Activated CD8-positive, alpha-beta memory T cell treated with anti-CD3 and anti-CD28 coated beads for 24 hours (primary cell): ENCODE measurements at regions not wholly inside any gene's neighbourhood (a gene's known extent, or its start where the extent isn't known, plus 50 kb on each side); places are given as distances from the start of the nearest gene placed in this dataset.
"Not testable (repeated sequence)": the region's sequence is repeated elsewhere in the genome, so short reads cannot be mapped to it uniquely, and the experiment has no call there.

Experiments
- DNase-seq: peaks from one replicate; pipeline ENCODE4 v3.0.0-alpha.2; 2020

GRCh38 chr2:226308986-226309385 is 490.6 kb downstream of the IRS1 start:
- DNase-seq: no peak

GRCh38 chr2:226308323-226308680 is 491.3 kb downstream of the IRS1 start:
- DNase-seq: no peak

- DNase-seq: no peak
These were observed 491.9 kb downstream of the IRS1 start for GRCh38 chr2:226307487-226308322.

- DNase-seq: no peak
These were observed 492.7 kb downstream of the IRS1 start for GRCh38 chr2:226306969-226307368.

DNA sequence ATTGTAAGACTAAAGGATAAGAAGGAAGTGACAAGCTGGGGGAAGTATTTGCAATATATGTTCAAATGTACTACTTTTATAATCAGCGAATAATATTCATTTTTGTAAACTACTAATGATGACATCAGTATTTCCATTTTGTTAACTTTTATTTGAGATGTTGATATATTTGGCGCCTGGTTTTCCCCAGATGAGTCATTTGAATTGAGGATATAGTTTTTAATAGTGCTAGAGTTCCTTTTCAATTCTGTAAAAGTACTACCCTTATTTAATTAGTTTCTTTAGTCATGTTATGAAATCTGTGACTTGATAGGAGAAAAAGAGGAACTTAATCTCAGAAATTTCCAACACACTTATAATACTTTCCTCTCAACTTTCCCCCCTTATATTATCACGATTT is 495.3 kb downstream of the IRS1 start:
- no peak for DNase-seq

- DNase-seq: no peak
These were observed 495.9 kb downstream of the IRS1 start for GRCh38 chr2:226303707-226304106.

- DNase-seq: no peak
These were observed 499.3 kb downstream of the IRS1 start for GRCh38 chr2:226300196-226300886.

DNA sequence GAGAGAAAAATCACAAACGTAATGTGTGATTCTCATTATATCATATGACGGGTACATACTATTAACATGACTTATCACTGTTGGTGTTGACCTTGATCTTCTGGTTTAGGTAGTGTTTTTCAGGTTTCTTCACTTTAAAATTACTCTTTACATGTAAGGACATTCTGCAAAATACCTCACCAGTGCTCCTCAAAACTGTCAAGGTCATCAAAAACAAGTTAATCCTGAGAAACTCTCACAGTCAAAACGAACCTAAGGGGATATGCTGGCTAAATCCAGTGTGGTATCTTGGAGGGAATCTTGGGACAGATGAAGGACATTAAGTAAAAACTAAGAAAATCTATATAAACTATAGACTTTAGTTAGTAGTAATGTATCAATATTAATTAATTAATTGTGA is 499.8 kb downstream of the IRS1 start:
- DNase-seq: no peak

DNA sequence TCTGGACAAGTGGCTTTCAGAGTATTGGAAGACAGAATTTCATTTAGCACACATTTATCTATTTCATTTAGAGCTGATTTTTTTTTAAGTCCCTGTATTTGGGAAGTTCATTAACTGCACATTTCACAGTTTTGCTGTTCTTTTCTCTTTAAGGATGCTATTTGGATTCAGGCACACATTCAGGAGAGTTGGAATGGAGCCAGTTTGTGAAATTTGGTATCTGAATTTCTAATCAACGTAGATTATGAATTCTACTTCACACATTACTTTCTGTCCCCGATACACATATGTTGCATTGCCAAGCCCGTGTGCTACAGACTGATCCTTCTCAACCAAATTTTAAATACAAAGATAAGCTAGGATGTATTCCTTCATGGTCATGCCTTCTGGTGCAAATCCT is 503.9 kb downstream of the IRS1 start:
- no peak for DNase-seq

GRCh38 chr2:226295123-226295522 is 504.5 kb downstream of the IRS1 start:
- no peak for DNase-seq

GRCh38 chr2:226291281-226291680 is 508.3 kb downstream of the IRS1 start:
- not testable (repeated sequence) for DNase-seq

GRCh38 chr2:226286916-226287315 is 512.7 kb downstream of the IRS1 start:
- DNase-seq: no peak

DNA sequence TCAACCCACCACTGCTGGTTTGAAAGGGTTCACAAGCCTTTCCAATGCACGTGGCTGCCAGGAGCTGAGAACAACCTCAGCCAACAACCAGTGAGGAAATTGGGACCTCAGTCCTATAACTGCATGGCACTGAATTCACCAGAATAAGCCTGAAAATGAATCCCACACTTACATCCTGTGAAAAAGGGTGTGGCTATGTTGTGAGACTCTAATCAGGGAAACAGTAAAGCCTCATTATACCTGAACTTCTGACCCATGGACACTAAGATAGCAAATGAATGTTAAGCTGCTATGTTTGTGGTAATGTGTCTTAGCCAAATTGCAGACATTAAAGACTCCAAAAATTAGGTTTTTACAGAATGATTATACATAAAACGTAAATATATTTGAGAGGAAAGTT is 515.8 kb downstream of the IRS1 start:
- DNase-seq: no peak

GRCh38 chr2:226282151-226282550 is 517.5 kb downstream of the IRS1 start:
- no peak for DNase-seq

- not testable (repeated sequence) for DNase-seq
These were observed 519.5 kb downstream of the IRS1 start for GRCh38 chr2:226280136-226280535.

DNA sequence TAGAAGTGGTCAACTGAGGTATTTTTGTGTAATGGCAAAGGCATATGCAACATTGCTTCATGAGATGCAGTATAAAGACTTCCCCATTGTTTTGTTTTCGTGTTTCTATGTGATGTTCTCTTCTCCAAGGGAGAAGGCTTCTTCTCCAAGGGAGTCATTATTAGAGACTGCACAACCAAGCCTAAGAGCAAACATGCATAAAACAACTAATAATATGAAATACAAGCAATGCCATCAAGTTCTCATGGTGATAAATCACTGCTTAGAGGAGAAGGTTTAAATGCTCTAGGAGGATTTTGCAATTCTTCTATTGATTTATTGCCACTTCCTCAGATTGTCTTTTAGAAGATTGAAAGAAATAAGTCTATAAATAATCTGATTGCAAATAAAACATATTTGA is 524.4 kb downstream of the IRS1 start:
- no peak for DNase-seq

GRCh38 chr2:226274143-226274542 is 525.5 kb downstream of the IRS1 start:
- DNase-seq: no peak

DNA sequence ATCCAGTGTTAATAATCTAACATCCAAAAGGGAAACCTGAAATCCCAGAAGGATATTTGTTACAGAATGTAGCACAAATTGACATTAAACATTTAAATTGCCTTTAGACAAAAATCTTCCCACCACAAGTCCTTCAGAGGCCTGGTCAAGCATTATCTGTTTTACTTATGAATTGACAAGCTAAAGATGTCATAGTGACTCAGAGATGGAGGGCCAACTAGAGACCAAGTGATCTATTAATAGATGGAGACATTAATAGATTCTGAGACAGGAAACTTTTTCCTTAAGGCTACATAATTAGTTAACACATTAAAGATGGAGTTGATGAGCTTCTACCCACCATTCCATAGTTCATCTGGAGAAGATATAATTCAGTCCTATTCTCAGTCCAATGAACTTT is 526.2 kb downstream of the IRS1 start:
- no peak for DNase-seq

GRCh38 chr2:226272435-226272834 is 527.2 kb downstream of the IRS1 start:
- no peak for DNase-seq

- DNase-seq: no peak
These were observed 529.1 kb downstream of the IRS1 start for GRCh38 chr2:226270285-226271058.

DNA sequence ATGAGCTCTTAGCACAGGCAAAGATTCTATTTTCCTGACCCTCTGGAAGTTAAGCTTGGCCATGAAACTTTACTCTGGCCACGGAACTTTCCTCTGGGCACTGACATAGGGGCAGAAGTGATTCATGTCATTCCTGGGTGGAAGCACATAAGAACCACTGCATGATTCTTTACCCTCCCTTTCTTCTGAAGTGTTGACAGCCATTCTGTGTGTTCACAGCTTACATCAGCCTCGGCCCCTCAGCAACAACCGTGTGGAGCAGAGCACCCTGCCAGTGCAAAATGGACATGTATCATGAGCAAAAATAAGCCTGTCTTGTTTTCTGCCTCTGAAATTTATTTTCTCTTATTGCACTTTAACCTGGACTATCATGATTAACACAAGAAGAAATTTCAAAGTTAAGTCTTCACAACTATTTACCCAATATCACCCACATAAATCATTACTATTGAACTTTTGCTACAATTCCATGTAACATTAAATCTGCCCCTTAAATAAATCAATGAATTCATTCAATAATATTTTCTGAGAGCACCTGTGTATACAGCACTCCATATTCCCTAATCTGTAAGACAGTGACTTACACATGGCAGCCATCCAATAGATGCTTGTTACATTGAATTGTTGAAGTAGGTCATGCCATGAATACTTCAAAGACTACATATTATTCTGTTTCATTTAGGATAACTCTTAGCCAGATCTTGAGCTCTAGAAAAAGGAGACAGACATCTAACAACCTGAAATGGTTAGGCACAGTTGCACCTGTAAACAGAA is 531.9 kb downstream of the IRS1 start:
- DNase-seq: no peak

DNA sequence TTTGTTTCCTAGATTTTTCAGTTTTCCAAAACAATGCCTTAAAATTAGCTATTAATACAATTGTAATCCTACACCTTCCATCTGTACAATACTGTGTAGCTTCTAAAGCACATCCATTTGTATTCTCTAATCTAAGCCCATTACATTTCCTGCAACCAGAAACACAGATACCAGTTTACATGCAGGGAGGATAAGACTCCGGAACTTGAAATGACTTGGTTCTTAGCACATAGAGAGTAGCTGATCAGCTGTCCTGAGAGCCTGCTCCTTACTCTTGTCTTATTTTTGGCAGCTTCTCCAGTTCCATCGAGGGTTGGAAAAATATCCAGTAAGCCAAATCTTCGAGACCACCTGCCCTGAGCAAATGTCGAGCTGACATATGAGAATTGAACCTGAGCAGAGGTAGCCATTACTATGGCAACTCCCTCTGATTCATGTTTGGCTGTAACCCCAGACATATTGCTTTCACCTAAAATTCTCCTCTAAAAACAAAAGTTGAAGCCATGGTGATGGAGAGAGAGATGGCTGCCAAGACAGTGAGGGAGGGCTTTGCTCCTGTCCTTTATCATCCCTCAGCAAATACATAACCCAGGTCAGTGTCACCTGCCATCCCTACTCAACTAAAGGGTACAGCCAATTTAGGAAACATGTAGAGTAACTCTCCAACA is 542.8 kb downstream of the IRS1 start:
- no peak for DNase-seq
